Medulla oblongata (tissue), 1 donor: ENCODE measurements at regions not wholly inside any gene's neighbourhood (a gene's known extent, or its start where the extent isn't known, plus 50 kb on each side); places are given as distances from the start of the nearest gene placed in this dataset.
"Not testable (repeated sequence)": the region's sequence is repeated elsewhere in the genome, so short reads cannot be mapped to it uniquely, and the experiment has no call there.

Experiments used
- DNase-seq: peaks from one replicate; pipeline ENCODE4 v3.0.0-alpha.2; 2015; ENCODE audit errors: extremely low spot score

- DNase-seq: no peak
Observed at GRCh38 chr6:112933947-112934346, 586.8 kb downstream of the RFPL4B start.

- no peak for DNase-seq
Observed at GRCh38 chr6:112934433-112935327, 587.5 kb downstream of the RFPL4B start.

DNA sequence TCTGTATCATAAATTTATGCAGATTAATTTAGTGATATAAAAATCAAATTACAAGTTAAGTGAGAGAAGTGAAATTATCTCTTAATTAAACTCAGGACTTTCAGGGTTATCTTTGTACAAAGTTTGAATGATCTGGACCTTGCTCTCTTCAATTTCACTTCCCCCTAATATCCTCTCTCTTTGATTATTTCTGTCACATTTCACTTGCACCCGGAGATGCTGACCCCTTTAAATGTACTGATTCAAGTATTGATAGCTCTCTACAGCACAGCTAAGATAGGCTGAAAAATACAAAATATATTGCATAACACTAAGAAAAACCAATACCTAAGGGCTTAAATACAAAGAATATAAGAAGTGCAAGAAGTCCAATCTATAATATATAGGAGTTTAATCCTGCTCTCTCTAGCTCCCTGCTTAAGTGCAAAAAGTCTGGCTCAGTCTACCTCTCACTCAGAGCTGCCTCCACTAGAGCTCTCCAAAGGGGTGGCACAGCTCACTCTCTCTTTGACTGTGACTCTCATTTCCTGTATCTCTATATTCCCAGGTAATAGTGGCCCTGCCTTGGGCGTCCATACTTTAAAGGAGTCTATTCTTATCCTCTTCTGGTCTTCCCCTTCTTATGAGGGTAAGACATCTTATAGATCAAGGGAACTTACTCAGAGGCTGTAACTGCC is 588.4 kb downstream of the RFPL4B start:
- no peak for DNase-seq

DNA sequence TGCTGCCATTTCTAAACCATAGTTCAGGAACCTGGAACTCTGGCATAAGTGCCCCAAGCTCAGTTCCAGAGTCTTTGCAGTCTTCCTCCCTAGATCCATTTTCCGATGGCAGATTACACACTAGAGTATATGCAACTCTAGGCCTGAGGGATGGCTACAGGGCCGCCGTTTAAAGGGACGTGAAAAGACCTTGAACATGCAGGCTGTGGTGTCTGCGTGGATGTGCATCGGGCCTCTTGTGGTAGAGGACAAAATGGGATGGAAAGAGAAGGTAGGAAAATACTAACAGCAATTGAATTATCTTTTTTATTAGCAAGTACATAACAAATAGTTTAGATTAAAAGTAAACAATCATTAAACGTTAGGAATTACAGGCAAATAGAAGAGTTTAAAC is 588.9 kb downstream of the RFPL4B start:
- DNase-seq: no peak

DNA sequence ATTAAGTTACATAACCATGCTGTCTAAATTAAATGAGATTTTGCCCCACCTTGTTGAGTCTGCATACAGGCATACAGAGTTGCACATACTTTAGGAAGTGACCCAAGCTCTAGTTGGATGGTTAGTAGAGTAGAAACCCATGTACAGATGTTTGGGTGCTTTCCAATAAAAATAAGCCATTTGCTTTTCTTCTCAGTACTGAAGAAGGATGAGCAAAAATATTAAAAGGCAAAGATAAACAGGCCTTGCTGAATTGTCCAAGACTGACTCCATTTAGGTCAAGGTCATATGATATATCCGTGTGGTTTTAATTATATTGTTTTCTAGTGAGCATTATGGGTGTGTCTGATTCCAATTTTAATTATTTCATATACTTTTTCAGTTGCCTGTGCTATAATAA is 589.4 kb downstream of the RFPL4B start:
- no peak for DNase-seq

GRCh38 chr6:112937690-112938089 is 590.6 kb downstream of the RFPL4B start:
- DNase-seq: not testable (repeated sequence)

GRCh38 chr6:112938650-112939049 is 591.5 kb downstream of the RFPL4B start:
- no peak for DNase-seq

- peak; percentile 20 for DNase-seq
Observed at GRCh38 chr6:112939563-112939962, 592.4 kb downstream of the RFPL4B start.

- DNase-seq: no peak
Observed at GRCh38 chr6:112941613-112942012, 594.5 kb downstream of the RFPL4B start.

GRCh38 chr6:112946051-112946450 is 598.9 kb downstream of the RFPL4B start:
- DNase-seq: no peak

GRCh38 chr6:112947507-112947906 is 600.4 kb downstream of the RFPL4B start:
- no peak for DNase-seq

DNA sequence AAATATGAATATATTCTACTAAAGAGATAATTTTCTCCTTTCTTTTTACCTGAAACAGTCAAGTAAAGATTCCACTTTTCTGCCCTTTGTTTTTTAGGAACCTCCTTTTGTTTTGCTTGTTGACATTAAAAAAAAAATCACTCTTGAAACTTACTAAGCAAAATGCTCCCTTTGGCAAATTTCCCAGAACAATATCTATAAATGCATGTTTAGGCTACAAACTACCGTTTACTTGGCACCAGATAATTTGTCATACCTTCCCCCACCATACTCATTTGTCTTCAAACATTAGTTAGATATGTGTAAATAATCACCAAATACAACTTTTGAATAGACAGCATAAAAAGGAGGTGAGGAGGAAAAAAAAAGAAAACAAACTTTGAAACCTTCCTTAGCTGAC is 604.7 kb downstream of the RFPL4B start:
- no peak for DNase-seq

- not testable (repeated sequence) for DNase-seq
Observed at GRCh38 chr6:112955743-112956142, 608.6 kb downstream of the RFPL4B start.

GRCh38 chr6:112956696-112957535 is 609.8 kb downstream of the RFPL4B start:
- no peak for DNase-seq

DNA sequence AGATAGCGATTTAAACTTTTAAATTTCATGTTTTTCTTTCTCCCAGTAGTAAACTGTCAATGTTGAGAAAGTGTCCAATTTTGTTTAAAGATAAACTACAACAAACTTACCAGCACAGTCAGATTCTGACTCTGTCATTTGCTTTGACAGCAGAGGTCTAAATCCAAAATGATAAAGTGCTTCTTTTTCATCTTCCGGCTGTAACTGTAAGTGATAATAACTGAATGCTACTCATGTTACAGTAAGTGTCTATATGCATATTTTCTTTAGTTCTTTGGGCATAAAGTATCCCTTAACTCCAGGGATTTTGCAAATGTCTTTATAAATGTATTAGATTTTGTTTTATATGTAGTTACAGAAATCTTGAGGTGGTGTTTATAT is 610.4 kb downstream of the RFPL4B start:
- DNase-seq: no peak

DNA sequence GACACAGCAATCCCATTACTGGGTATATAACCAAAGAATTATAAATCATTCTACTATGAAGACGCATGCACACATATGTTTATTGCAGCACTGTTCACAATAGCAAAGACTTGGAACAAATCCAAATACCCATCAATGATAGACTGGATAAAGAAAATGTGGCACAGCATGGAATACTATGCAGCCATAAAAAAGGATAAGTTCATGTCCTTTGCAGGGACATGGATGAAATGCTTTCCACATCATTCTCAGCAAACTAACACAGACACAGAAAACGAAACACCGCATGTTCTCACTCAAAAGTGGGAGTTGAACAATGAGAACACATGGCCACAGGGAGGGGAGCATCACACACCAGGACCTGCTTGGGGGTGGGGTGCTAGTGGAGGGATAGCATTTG is 613.0 kb downstream of the RFPL4B start:
- DNase-seq: not testable (repeated sequence)

DNA sequence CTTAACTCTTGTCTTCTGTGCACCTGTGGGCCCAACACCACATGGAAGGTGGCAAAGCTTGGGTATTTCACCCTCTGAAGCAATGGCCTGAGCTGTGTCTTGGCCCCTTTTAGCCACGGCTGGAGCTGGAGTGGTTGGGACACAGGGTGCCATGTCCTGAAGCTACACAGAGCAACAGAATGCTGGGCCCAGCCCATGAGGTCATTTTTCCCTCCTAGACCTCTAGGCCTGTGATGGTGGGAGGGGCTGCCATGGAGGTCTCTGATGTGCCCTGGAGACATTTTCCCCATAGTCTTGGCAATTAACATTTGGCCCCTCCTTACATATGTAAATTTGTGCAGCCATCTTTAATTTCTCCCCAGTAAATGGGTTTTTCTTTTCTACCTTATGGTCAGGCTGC is 620.8 kb downstream of the RFPL4B start:
- DNase-seq: no peak

GRCh38 chr6:112971651-112972050 is 624.5 kb downstream of the RFPL4B start:
- DNase-seq: no peak

DNA sequence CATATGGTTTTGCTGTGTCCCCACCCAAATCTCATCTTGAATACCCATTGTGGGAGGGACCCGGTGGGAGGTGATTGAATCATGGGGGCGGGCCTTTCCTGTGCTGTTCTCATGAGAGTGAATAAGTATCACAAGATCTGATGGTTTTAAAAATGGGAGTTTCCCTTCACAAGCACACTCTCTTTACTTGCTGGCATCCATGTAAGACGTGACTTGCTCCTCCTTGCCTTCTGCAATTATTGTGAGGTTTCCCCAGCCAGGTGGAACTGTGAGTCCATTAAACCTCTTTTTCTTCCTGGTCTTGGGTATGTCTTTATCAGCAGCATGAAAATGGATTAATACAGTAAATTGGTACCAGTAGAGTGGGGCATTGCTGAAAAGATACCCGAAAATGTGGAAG is 627.8 kb downstream of the RFPL4B start:
- not testable (repeated sequence) for DNase-seq

GRCh38 chr6:112976579-112976978 is 629.4 kb downstream of the RFPL4B start:
- DNase-seq: not testable (repeated sequence)

GRCh38 chr6:112979830-112980229 is 632.7 kb downstream of the RFPL4B start:
- no peak for DNase-seq

GRCh38 chr6:112980676-112981075 is 633.5 kb downstream of the RFPL4B start:
- no peak for DNase-seq
